GM20431 (cell line): ENCODE measurements at regions not wholly inside any gene's neighbourhood (a gene's known extent, or its start where the extent isn't known, plus 50 kb on each side); places are given as distances from the start of the nearest gene placed in this dataset.
"Not testable (repeated sequence)": the region's sequence is repeated elsewhere in the genome, so short reads cannot be mapped to it uniquely, and the experiment has no call there.

ENCODE experiments used
- in situ Hi-C: fragments of 300-500 bp; cut with MseI, MboI; formaldehyde crosslinking; loops from one replicate; pipeline ENCODE4 v1.15.0; 2020; ENCODE audit warnings: low sequenced_read_pairs; ENCODE audit not compliant: unreplicated experiment

GRCh38 chr20:26373066-26373465, 676.4 kb upstream of the ZNF337 start:
- in situ Hi-C loops: not testable (repeated sequence)

GRCh38 chr20:26354511-26354910, 657.9 kb upstream of the ZNF337 start:
- in situ Hi-C loops: no loop called here

- in situ Hi-C loops: no loop called here
Observed at GRCh38 chr20:26347396-26347795, 650.7 kb upstream of the ZNF337 start.

- in situ Hi-C loops: not testable (repeated sequence)
Observed at GRCh38 chr20:26340460-26341065, 643.9 kb upstream of the ZNF337 start.

GRCh38 chr20:26324177-26324576, 627.5 kb upstream of the ZNF337 start:
- in situ Hi-C loops: no loop called here

- in situ Hi-C loops: no loop called here
Observed at GRCh38 chr20:26315054-26315453, 618.4 kb upstream of the ZNF337 start.

GRCh38 chr20:26309720-26310119, 613.1 kb upstream of the ZNF337 start:
- in situ Hi-C loops: not testable (repeated sequence)

GRCh38 chr20:26308961-26309360, 612.3 kb upstream of the ZNF337 start:
- in situ Hi-C loops: no loop called here

GRCh38 chr20:26295006-26295405, 598.4 kb upstream of the ZNF337 start:
- in situ Hi-C loops: no loop called here

- in situ Hi-C loops: not testable (repeated sequence)
Observed at GRCh38 chr20:26288379-26289061, 591.9 kb upstream of the ZNF337 start.

GRCh38 chr20:26279238-26279637, 582.6 kb upstream of the ZNF337 start:
- in situ Hi-C loops: no loop called here

- in situ Hi-C loops: no loop called here
Observed at GRCh38 chr20:26277339-26277738, 580.7 kb upstream of the ZNF337 start.

- in situ Hi-C loops: no loop called here
Observed at GRCh38 chr20:26276554-26277210, 580.0 kb upstream of the ZNF337 start.

- in situ Hi-C loops: not testable (repeated sequence)
Observed at GRCh38 chr20:26268762-26269161, 572.1 kb upstream of the ZNF337 start.

- in situ Hi-C loops: not testable (repeated sequence)
Observed at GRCh38 chr20:26260925-26261324, 564.3 kb upstream of the ZNF337 start.

- in situ Hi-C loops: not testable (repeated sequence)
Observed at GRCh38 chr20:26252311-26252975, 555.8 kb upstream of the ZNF337 start.

- in situ Hi-C loops: not testable (repeated sequence)
Observed at GRCh38 chr20:26251376-26251775, 554.7 kb upstream of the ZNF337 start.

GRCh38 chr20:26250249-26251114, 553.8 kb upstream of the ZNF337 start:
- in situ Hi-C loops: not testable (repeated sequence)

GRCh38 chr20:26243731-26244130, 547.1 kb upstream of the ZNF337 start:
- in situ Hi-C loops: no loop called here

- in situ Hi-C loops: not testable (repeated sequence)
Observed at GRCh38 chr20:26220609-26221008, 524.0 kb upstream of the ZNF337 start.
